Cardiac fibroblast (primary cell): ENCODE measurements at regions not wholly inside any gene's neighbourhood (a gene's known extent, or its start where the extent isn't known, plus 50 kb on each side); places are given as distances from the start of the nearest gene placed in this dataset.

ENCODE experiments used
- DNase-seq, 2 donors: peaks; one replicate each; pipeline versions ENCODE4 v3.0.0 to v3.0.0-alpha.2; 2010; ENCODE audit warnings: low read depth in 2 of 2
- H3K4me3 ChIP-seq, 2 donors: replicated peaks in 1 of 2; 1 replicate in 1 of 2; 2 replicates in 1 of 2; pipeline ENCODE4 v1.5.1; 2011; ENCODE audit warnings: low read depth in 2 of 2, low read length in 2 of 2, mild to moderate bottlenecking in 2 of 2, moderate library complexity in 1 of 2
- TF ChIP-seq, protein P1 (sequence below): IDR thresholded peaks from one replicate; pipeline ENCODE4 v1.5.1; 2011; ENCODE audit warnings: low read depth, mild to moderate bottlenecking, low read length, inconsistent platforms

DNA sequence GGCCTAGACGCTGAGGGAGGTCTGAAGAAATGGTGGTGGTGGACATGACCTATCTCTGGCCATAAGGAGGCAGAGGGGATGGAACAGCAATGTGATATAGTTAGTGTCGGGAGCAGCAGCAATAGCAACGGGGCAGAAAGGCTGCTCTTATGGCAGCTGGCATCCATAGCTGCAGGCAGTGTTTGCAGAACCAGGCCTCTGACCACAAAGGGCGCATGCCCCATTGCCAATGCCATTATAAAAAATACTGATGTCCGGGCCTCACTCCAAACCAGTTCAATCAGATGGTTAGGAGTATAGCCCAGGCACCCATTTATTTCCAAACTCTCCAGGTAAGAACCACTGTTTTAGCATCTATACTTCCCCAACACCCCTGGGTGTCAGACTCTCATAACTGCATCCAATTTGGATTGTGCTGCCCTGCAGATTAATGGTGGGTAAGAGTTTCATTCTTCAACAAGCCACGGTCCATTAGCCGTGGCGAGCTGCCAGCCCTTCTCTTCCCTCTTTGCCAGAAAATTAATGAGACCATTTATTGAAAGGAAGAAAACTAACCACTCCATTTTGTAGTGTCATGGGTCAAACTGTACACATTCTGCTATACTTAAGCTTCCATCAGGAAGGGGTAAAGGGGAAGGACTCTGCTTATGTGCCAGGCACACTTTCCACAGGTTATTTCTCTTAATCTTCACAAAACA is 72.8 kb upstream of the SPON1 start:
- no peak overlapping the region for H3K4me3 ChIP-seq
- no peak for DNase-seq
- TF ChIP-seq, protein P1, sequence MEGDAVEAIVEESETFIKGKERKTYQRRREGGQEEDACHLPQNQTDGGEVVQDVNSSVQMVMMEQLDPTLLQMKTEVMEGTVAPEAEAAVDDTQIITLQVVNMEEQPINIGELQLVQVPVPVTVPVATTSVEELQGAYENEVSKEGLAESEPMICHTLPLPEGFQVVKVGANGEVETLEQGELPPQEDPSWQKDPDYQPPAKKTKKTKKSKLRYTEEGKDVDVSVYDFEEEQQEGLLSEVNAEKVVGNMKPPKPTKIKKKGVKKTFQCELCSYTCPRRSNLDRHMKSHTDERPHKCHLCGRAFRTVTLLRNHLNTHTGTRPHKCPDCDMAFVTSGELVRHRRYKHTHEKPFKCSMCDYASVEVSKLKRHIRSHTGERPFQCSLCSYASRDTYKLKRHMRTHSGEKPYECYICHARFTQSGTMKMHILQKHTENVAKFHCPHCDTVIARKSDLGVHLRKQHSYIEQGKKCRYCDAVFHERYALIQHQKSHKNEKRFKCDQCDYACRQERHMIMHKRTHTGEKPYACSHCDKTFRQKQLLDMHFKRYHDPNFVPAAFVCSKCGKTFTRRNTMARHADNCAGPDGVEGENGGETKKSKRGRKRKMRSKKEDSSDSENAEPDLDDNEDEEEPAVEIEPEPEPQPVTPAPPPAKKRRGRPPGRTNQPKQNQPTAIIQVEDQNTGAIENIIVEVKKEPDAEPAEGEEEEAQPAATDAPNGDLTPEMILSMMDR = no peak

DNA sequence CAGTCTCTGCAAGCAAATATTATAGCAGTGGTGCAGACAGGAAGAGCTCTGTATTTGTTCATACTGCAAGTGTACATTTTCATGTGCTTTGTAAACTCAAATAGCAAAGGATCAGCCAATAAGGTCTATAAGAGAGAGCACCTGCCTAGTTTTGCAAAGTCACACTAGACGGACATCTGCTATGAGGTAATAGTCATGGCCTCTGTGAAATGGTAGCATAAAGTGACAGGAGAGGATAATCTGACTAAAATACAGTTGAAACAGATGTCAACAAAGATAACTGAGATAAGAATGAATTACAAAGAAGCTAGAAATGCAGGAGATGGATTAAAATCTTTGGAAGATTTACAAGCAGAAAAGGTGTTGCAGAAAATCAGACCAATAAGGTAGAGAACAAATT is 70.6 kb upstream of the SPON1 start:
- TF ChIP-seq, protein P1 = no peak
- no peak overlapping the region for H3K4me3 ChIP-seq
- no peak for DNase-seq

DNA sequence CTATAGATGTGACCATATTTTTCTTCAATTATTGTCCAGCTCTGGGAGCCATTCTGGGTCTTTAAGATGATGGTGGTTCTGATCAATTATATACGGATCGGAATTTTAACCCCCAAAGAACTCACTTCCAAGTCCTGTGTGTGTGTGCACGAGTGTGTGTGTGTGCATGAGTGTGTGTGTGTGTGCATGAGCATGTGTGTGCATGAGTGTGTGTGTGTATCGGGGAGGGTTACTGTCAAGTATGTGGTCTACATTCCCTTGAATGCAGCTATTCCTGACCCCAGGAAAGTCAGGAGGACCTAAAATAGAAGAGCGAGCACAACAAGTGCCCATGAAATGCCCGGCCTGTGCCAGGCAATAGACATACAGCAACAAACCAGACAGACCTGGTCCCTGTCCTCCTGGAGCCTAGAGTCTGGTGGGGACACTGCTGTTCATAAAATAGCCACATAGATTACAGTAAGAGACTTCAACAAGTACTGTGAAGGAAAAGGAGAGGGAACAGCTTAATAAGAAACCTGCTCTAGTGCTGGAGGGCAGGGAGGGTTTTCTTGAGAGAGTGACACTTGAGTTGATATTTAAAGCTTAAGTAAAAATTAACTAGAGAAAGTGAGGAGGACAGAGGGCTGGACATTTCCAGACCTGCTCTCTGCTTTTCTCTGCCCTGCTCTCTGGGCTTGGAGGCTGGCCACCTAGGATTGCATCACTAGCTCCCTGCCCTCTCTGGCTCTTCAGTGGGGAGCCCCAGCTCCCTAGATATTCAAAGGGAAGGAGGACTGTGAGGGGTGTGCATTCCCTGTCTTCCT is 66.1 kb upstream of the SPON1 start:
- DNase-seq = peak in 1 of 2 donors; percentile 4
- H3K4me3 ChIP-seq = no peak overlapping the region

DNA sequence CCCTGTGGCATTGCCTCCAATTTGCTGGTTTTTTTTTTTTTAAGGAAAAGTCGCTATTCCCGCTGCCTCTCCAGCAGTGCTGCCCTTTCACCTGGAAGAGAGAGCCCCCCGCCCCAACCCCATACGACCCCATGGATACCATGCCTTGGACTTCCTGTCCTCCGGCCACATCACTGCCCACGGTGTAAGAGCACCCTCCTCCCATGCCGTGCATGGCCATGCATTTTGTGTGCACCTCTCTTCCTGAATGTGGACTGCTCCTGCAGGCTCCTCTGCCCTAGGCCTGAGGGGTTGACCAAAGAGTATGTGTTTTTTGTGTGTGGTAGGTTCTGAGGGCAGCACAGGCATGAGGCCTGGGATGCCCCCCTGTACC is 65.6 kb upstream of the SPON1 start:
- no peak overlapping the region for H3K4me3 ChIP-seq
- TF ChIP-seq, protein P1 = no peak
- DNase-seq = no peak

More for the DNA sequence above, 66.1 kb upstream of the SPON1 start:
- TF ChIP-seq, protein P1 = no peak

DNA sequence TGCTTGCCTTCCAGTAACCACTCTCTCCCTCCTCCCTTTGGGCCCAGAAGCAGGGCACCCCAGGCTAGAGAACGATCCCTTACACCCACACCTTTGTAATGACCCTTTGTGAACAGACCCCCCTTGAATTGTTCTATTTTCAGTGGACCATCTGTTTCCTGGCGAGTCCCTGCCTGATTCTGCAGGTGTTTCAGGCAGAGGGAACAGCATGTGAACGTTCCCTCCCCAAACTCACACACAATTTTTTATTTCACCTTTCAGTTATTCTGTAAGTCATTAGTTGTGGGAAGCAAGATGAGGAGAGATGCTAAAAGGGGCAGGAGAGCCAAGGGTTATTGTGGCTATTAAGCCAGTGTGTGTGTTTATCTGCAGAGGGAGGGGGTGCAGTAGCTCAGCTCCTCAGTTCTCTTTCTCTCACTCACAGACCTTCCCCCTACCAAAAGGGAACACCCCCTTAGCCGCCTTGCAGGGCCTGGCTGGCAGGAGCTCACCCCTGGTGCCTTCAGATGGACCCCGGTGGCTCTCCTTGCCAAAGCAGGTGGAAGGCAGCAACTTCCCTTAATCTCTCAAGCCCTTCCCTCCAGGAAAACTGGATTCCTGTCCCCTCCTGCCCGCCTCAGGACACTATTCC is 64.8 kb upstream of the SPON1 start:
- TF ChIP-seq, protein P1 = no peak
- DNase-seq = no peak
- no peak overlapping the region for H3K4me3 ChIP-seq

DNA sequence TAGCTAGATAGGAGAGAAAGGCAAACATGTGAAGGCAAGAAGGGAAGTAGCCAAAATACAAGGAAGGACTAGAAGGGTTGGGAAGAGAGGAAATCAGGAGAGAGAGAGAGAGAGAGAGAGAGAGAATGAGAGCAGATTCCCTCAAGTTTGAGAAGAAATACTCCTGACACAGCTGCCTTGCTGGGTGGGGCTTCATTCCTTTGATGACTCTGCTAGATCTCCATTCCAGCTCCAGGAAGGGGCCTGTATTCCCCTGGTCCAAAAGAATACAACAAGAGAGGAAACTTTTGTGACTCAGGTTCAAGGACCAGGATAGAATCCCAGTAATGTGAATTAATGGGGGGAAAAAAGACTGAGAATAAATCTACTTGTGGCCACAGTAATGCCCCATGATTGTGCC is 62.9 kb upstream of the SPON1 start:
- DNase-seq = no peak
- TF ChIP-seq, protein P1 = no peak
- H3K4me3 ChIP-seq = no peak overlapping the region
